GM12878 (cell line): ENCODE measurements at regions not wholly inside any gene's neighbourhood (a gene's known extent, or its start where the extent isn't known, plus 50 kb on each side); places are given as distances from the start of the nearest gene placed in this dataset.

Source experiments
- ATAC-seq: fragments of 200-7000 bp; cut with Tn5 transposase; 3 replicates; pipeline ENCODE4 v1.9.1; 2020; ENCODE audit warnings: mild to moderate bottlenecking, moderate library complexity
- BruUV-seq: library from RNA; stranded (reverse); fragments of 400-500 nt; replicated peaks from 2 replicates; lab custom pipeline; 2021; lab: Mats Ljungman, UMichigan
- CTCF ChIA-PET: fragments of 300-600 bp; sonication (Branson Sonifier 250); formaldehyde crosslinking; extraction: SDS; loops from one replicate; lab custom pipeline; 2021; ENCODE audit warnings: inconsistent platforms; lab: Yijun Ruan, JAX
- POLR2A ChIA-PET: fragments of 350-600 bp; formaldehyde crosslinking; extraction: SDS; loops from one replicate; lab custom pipeline; 2021; ENCODE audit warnings: inconsistent platforms; lab: Charles Lee
- RAD21 ChIA-PET: fragments of 300-600 bp; sonication (Branson Sonifier 250); formaldehyde crosslinking; loops from one replicate; lab custom pipeline; 2023; ENCODE audit warnings: antibody characterized with exemption; ENCODE audit not compliant: unreplicated experiment; lab: Charles Lee
- SMC1A ChIA-PET: fragments of 300-600 bp; sonication (Branson Sonifier 250); formaldehyde crosslinking; loops from one replicate; lab custom pipeline; 2023; ENCODE audit not compliant: unreplicated experiment, uncharacterized antibody; lab: Charles Lee
- DNase-seq: peaks from one replicate; pipeline ENCODE4 v3.0.0-alpha.2; 2011; ENCODE audit warnings: low read depth, low spot score
- FAIRE-seq: peaks from 3 replicates; lab custom pipeline; 2011; peaks lifted over from hg19 to GRCh38; lab: Jason Lieb, UNC
- H2AFZ ChIP-seq: 2 replicates; pipeline ENCODE4 v1.6.0; 2011; ENCODE audit warnings: low read depth, low read length, control low read depth; ENCODE audit not compliant: control insufficient read depth
- H3K27ac ChIP-seq: 2 replicates; pipeline ENCODE4 v1.5.1; 2011; ENCODE audit warnings: control low read depth; ENCODE audit not compliant: control insufficient read depth, insufficient read depth
- H3K27me3 ChIP-seq, 2 experiments: replicated peaks in 1 of 2; 2 replicates each; pipeline versions ENCODE4 v1.6.0 to v1.6.1; 2011; ENCODE audit warnings: low read length in 1 of 2; ENCODE audit not compliant: control insufficient read depth in 2 of 2, insufficient read depth in 2 of 2
- H3K36me3 ChIP-seq, 2 experiments: 2 replicates each; pipeline ENCODE4 v1.5.1; 2011; ENCODE audit warnings: low read length in 1 of 2; ENCODE audit not compliant: control insufficient read depth in 2 of 2, insufficient read depth in 2 of 2
- H3K4me1 ChIP-seq: 2 replicates; pipeline ENCODE4 v1.6.1; 2011; ENCODE audit warnings: mild to moderate bottlenecking, low read length, moderate library complexity, mixed read lengths; ENCODE audit not compliant: control insufficient read depth, insufficient read depth
- H3K4me2 ChIP-seq: 2 replicates; pipeline ENCODE4 v1.6.0; 2011; ENCODE audit warnings: control low read depth; ENCODE audit not compliant: control insufficient read depth, insufficient read depth
- H3K4me3 ChIP-seq: fragments of 200-600 bp; sonication (generic); 2 replicates; pipeline ENCODE4 v1.5.1; 2016
- H3K79me2 ChIP-seq: 2 replicates; pipeline ENCODE4 v1.6.0; 2011; ENCODE audit warnings: low read length; ENCODE audit not compliant: control insufficient read depth, insufficient read depth
- H3K9ac ChIP-seq: 2 replicates; pipeline ENCODE4 v1.8.0; 2011; ENCODE audit warnings: low read length, control low read depth, mixed read lengths; ENCODE audit not compliant: control insufficient read depth, insufficient read depth
- H3K9me3 ChIP-seq: replicated peaks from 3 replicates; pipeline ENCODE4 v1.5.1; 2011; ENCODE audit warnings: mild to moderate bottlenecking, low read length; ENCODE audit not compliant: control insufficient read depth, insufficient read depth
- H4K20me1 ChIP-seq: 2 replicates; pipeline ENCODE4 v1.6.0; 2011; ENCODE audit not compliant: control insufficient read depth, insufficient read depth
- CEBPB ChIP-seq, 2 experiments: fragments of 150-350 bp in 1 of 2; IDR thresholded peaks; 2 replicates each; pipeline ENCODE4 v1.6.1; 2012 to 2014; ENCODE audit warnings: low read depth in 2 of 2, low read length in 2 of 2, borderline replicate concordance in 1 of 2, inconsistent platforms in 1 of 2
- EGR1 ChIP-seq, 2 experiments: IDR thresholded peaks; 1 replicate in 1 of 2; 2 replicates in 1 of 2; pipeline ENCODE4 v1.6.1; 2011 to 2012; ENCODE audit warnings: low read depth in 2 of 2, low read length in 2 of 2, borderline replicate concordance in 1 of 2, mild to moderate bottlenecking in 1 of 2, moderate library complexity in 1 of 2
- ESRRA ChIP-seq: IDR thresholded peaks from 2 replicates; pipeline ENCODE4 v1.6.1; 2012; ENCODE audit warnings: mild to moderate bottlenecking, low read length, improper control_type of control experiment
- PML ChIP-seq: IDR thresholded peaks from 2 replicates; pipeline ENCODE4 v1.6.1; 2012; ENCODE audit warnings: low read length, inconsistent platforms
- RB1 ChIP-seq: fragments of 450-650 bp; formaldehyde crosslinking; IDR thresholded peaks from 2 replicates; pipeline ENCODE4 v1.6.1; 2017; ENCODE audit warnings: mild to moderate bottlenecking, borderline replicate concordance
- SUPT20H ChIP-seq: IDR thresholded peaks from 2 replicates; pipeline ENCODE4 v1.6.1; 2011; ENCODE audit warnings: low read depth, mild to moderate bottlenecking, low read length, moderate library complexity, borderline replicate concordance; ENCODE audit not compliant: control insufficient read depth
- ZNF384 ChIP-seq: IDR thresholded peaks from 2 replicates; pipeline ENCODE4 v1.6.1; 2012; ENCODE audit warnings: low read depth, mild to moderate bottlenecking, low read length, improper control_type of control experiment, borderline replicate concordance
- WGBS: methylation state at CpG from one replicate; pipeline ENCODE4 v1.1.6; 2016; ENCODE audit warnings: low lambda C conversion rate; ENCODE audit not compliant: insufficient replicate concordance, insufficient coverage; ENCODE audit errors: missing lambda C conversion rate; 5-methylcytosine and 5-hydroxymethylcytosine counted together
- in situ Hi-C: fragments of 300-500 bp; cut with MboI; formaldehyde crosslinking; loops from 9 replicates; pipeline ENCODE4 v1.14.3; 2018; ENCODE audit warnings: mixed read lengths
- intact Hi-C: fragments of 100-400 bp; cut with micrococcal nuclease; formaldehyde crosslinking; loops from one replicate; pipeline ENCODE4 v1.14.2; 2022; ENCODE audit not compliant: unreplicated experiment
- TF ChIP-seq, protein P1 (sequence below): IDR thresholded peaks from 2 replicates; pipeline ENCODE4 v1.6.1; 2012; ENCODE audit warnings: mild to moderate bottlenecking, low read depth, low read length
- TF ChIP-seq, protein P2 (sequence below): IDR thresholded peaks from 2 replicates; pipeline ENCODE4 v1.6.1; 2011; ENCODE audit warnings: low read depth, low read length, improper control_type of control experiment, borderline replicate concordance
- TF ChIP-seq, protein P3 (sequence below): fragments of 450-650 bp; IDR thresholded peaks from 2 replicates; pipeline ENCODE4 v1.6.1; 2017; ENCODE audit warnings: borderline replicate concordance
- TF ChIP-seq, protein P4 (sequence below): fragments of 450-650 bp; IDR thresholded peaks from 2 replicates; pipeline ENCODE4 v1.6.1; 2016; ENCODE audit warnings: mild to moderate bottlenecking, moderate library complexity, borderline replicate concordance

DNA sequence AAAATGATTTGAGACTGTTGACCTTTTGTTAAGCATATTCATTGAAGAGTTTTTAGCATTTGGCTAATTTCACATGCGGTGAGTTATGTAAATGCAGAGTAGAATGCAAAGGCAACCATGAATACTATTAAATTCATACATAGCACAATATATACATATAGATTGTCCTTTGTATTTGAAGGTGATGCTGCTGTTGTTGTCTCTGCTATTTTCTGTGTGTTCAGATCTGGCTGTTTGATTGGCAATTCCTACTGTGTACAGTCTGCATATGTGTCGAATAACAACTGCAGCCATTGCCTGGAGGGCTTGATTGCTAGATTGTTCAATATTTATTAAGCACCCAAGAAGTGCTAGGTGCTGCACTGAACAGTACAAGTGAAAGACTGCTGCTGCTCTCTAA, 187.4 kb downstream of the FOXG1 start (continued):
- TF ChIP-seq, protein P1, sequence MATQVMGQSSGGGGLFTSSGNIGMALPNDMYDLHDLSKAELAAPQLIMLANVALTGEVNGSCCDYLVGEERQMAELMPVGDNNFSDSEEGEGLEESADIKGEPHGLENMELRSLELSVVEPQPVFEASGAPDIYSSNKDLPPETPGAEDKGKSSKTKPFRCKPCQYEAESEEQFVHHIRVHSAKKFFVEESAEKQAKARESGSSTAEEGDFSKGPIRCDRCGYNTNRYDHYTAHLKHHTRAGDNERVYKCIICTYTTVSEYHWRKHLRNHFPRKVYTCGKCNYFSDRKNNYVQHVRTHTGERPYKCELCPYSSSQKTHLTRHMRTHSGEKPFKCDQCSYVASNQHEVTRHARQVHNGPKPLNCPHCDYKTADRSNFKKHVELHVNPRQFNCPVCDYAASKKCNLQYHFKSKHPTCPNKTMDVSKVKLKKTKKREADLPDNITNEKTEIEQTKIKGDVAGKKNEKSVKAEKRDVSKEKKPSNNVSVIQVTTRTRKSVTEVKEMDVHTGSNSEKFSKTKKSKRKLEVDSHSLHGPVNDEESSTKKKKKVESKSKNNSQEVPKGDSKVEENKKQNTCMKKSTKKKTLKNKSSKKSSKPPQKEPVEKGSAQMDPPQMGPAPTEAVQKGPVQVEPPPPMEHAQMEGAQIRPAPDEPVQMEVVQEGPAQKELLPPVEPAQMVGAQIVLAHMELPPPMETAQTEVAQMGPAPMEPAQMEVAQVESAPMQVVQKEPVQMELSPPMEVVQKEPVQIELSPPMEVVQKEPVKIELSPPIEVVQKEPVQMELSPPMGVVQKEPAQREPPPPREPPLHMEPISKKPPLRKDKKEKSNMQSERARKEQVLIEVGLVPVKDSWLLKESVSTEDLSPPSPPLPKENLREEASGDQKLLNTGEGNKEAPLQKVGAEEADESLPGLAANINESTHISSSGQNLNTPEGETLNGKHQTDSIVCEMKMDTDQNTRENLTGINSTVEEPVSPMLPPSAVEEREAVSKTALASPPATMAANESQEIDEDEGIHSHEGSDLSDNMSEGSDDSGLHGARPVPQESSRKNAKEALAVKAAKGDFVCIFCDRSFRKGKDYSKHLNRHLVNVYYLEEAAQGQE: no peak
- TF ChIP-seq EGR1 (IDR thresholded peaks at IDR 0.05; ENCODE audit: borderline replicate concordance in 1 of 2, low read depth in 2 of 2, low read length in 2 of 2) (no peak), ZNF384 (no peak)

DNA sequence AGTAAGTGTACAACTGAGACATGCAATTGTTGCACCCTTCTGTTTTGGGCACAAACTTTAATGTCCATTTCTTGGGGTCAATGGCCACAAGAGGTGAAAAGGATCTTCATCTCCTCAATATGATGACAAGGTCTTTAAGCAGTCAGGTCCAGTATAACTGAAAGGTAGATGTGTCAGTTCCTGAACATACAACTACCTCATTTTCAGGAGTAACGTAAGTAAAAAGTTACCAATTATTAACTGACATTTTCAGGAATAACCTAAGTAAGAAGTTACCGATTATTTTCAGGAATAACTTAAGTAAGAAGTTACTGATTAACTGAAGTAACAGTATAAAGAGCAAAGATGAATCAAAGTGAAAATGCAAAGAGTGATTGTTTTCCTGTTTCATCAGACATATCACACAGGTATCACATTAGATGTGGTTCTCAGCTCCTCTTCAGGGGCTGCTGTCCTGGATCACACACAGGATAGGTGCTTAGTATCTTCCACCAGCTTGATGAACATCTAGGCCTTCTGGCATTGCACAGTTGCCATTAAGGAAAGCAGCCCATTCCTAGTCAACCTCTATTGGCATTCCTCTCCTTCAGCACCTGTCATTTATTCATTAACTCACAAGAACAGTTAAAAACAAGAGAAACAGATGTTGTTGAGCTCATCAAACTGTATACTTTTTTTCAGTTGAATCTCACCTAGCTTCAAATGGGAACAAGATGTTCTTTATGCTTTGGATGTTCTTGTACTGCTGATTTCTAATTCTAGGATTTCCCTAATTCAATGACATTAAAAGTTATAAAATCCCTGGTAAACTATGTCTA, 200.0 kb downstream of the FOXG1 start:
- POLR2A ChIA-PET: no interaction called here
- in situ Hi-C loops: no loop called here
- no peaks in the 10 kb centered on the region for H3K79me2 ChIP-seq
- WGBS: 0% methylated on average over 2 of the region's 2 CpGs
- no peaks in the 10 kb centered on the region for H3K4me1 ChIP-seq
- FAIRE-seq (no peak), ATAC-seq (peak; percentile 70), DNase-seq (no peak)
- RAD21 ChIA-PET: no interaction called here
- CTCF ChIA-PET: no interaction called here
- no TSS peak for BruUV-seq
- no peak overlapping the region for H3K4me3 ChIP-seq
- no peak overlapping the region for H2AFZ ChIP-seq
- H3K9ac ChIP-seq: no peak overlapping the region
- H3K9me3 ChIP-seq: no peaks in the 10 kb centered on the region
- H4K20me1 ChIP-seq: no peaks in the 10 kb centered on the region
- H3K4me2 ChIP-seq: no peak overlapping the region
- H3K27me3 ChIP-seq: no peaks in the 10 kb centered on the region
- no peaks in the 10 kb centered on the region for H3K36me3 ChIP-seq
- SMC1A ChIA-PET: no interaction called here
- no peak overlapping the region for H3K27ac ChIP-seq
- intact Hi-C loops: no loop called here
- no peak for TF ChIP-seq SUPT20H
- TF ChIP-seq CEBPB (IDR thresholded peaks at IDR 0.05; ENCODE audit: borderline replicate concordance in 1 of 2, low read depth in 2 of 2, low read length in 2 of 2): no peak
- TF ChIP-seq RB1: no peak
- no peak for TF ChIP-seq ESRRA
- TF ChIP-seq, protein P2, sequence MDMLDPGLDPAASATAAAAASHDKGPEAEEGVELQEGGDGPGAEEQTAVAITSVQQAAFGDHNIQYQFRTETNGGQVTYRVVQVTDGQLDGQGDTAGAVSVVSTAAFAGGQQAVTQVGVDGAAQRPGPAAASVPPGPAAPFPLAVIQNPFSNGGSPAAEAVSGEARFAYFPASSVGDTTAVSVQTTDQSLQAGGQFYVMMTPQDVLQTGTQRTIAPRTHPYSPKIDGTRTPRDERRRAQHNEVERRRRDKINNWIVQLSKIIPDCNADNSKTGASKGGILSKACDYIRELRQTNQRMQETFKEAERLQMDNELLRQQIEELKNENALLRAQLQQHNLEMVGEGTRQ: no peak
- TF ChIP-seq, protein P3, sequence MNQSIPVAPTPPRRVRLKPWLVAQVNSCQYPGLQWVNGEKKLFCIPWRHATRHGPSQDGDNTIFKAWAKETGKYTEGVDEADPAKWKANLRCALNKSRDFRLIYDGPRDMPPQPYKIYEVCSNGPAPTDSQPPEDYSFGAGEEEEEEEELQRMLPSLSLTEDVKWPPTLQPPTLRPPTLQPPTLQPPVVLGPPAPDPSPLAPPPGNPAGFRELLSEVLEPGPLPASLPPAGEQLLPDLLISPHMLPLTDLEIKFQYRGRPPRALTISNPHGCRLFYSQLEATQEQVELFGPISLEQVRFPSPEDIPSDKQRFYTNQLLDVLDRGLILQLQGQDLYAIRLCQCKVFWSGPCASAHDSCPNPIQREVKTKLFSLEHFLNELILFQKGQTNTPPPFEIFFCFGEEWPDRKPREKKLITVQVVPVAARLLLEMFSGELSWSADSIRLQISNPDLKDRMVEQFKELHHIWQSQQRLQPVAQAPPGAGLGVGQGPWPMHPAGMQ: no peak
- TF ChIP-seq PML: no peak
- TF ChIP-seq, protein P4, sequence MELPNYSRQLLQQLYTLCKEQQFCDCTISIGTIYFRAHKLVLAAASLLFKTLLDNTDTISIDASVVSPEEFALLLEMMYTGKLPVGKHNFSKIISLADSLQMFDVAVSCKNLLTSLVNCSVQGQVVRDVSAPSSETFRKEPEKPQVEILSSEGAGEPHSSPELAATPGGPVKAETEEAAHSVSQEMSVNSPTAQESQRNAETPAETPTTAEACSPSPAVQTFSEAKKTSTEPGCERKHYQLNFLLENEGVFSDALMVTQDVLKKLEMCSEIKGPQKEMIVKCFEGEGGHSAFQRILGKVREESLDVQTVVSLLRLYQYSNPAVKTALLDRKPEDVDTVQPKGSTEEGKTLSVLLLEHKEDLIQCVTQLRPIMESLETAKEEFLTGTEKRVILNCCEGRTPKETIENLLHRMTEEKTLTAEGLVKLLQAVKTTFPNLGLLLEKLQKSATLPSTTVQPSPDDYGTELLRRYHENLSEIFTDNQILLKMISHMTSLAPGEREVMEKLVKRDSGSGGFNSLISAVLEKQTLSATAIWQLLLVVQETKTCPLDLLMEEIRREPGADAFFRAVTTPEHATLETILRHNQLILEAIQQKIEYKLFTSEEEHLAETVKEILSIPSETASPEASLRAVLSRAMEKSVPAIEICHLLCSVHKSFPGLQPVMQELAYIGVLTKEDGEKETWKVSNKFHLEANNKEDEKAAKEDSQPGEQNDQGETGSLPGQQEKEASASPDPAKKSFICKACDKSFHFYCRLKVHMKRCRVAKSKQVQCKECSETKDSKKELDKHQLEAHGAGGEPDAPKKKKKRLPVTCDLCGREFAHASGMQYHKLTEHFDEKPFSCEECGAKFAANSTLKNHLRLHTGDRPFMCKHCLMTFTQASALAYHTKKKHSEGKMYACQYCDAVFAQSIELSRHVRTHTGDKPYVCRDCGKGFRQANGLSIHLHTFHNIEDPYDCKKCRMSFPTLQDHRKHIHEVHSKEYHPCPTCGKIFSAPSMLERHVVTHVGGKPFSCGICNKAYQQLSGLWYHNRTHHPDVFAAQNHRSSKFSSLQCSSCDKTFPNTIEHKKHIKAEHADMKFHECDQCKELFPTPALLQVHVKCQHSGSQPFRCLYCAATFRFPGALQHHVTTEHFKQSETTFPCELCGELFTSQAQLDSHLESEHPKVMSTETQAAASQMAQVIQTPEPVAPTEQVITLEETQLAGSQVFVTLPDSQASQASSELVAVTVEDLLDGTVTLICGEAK: no peak
